Activated naive CD8-positive, alpha-beta T cell treated with anti-CD3 and anti-CD28 coated beads, Interleukin-2, amount 10 ng/mL, durations not matched to agents 7 days and 5 days (primary cell): ENCODE measurements at regions not wholly inside any gene's neighbourhood (a gene's known extent, or its start where the extent isn't known, plus 50 kb on each side); places are given as distances from the start of the nearest gene placed in this dataset.
"Not testable (repeated sequence)": the region's sequence is repeated elsewhere in the genome, so short reads cannot be mapped to it uniquely, and the experiment has no call there.

Experiments
- ATAC-seq: fragments of 150-1000 bp; cut with Tn5 transposase; one replicate; pipeline ENCODE4 v1.10.0; 2021; ENCODE audit warnings: low read depth, moderate library complexity
- POLR2A ChIA-PET: fragments of 350-600 bp; sonication (Branson Sonifier 250); formaldehyde crosslinking; loops from one replicate; lab custom pipeline; 2021; ENCODE audit warnings: antibody characterized with exemption; lab: Charles Lee
- DNase-seq: peaks from one replicate; pipeline ENCODE4 v3.0.0; 2021
- H3K27ac Mint-ChIP-seq: one replicate; pipeline ENCODE4 v1.8.0; 2022; ENCODE audit warnings: mild to moderate bottlenecking, mixed read lengths
- H3K27me3 Mint-ChIP-seq: one replicate; pipeline ENCODE4 v1.8.0; 2022; ENCODE audit warnings: mild to moderate bottlenecking, moderate library complexity, mixed read lengths
- H3K36me3 Mint-ChIP-seq: one replicate; pipeline ENCODE4 v1.8.0; 2021; ENCODE audit warnings: mild to moderate bottlenecking, mixed read lengths
- H3K4me1 Mint-ChIP-seq: one replicate; pipeline ENCODE4 v1.8.0; 2021; ENCODE audit warnings: mixed read lengths
- H3K4me3 Mint-ChIP-seq: one replicate; pipeline ENCODE4 v1.8.0; 2022; ENCODE audit warnings: mild to moderate bottlenecking, moderate library complexity, mixed read lengths
- H3K9me3 Mint-ChIP-seq: one replicate; pipeline ENCODE4 v1.8.0; 2021; ENCODE audit warnings: mixed read lengths

GRCh38 chr3:177460047-177460446 is 262.8 kb upstream of the TBL1XR1 start:
- Mint-ChIP-seq H3K27ac (no peak overlapping the region), H3K36me3 (peaks cover 4% of the 10 kb centered on the region), H3K9me3 (peaks cover 3% of the 10 kb centered on the region), H3K4me3 (no peak overlapping the region), H3K27me3 (no peaks in the 10 kb centered on the region), H3K4me1 (no peaks in the 10 kb centered on the region)
- no peak for ATAC-seq
- POLR2A ChIA-PET, result no interaction called here
- no peak for DNase-seq

GRCh38 chr3:177461765-177462164 is 264.5 kb upstream of the TBL1XR1 start:
- no peaks in the 10 kb centered on the region for H3K27me3 Mint-ChIP-seq
- POLR2A ChIA-PET, result no interaction called here
- H3K27ac Mint-ChIP-seq, result no peak overlapping the region
- no peaks in the 10 kb centered on the region for H3K4me1 Mint-ChIP-seq
- H3K4me3 Mint-ChIP-seq, result no peak overlapping the region
- DNase-seq (no peak), ATAC-seq (no peak)
- H3K9me3 Mint-ChIP-seq, result peaks cover 2% of the 10 kb centered on the region
- H3K36me3 Mint-ChIP-seq, result no peaks in the 10 kb centered on the region

DNA sequence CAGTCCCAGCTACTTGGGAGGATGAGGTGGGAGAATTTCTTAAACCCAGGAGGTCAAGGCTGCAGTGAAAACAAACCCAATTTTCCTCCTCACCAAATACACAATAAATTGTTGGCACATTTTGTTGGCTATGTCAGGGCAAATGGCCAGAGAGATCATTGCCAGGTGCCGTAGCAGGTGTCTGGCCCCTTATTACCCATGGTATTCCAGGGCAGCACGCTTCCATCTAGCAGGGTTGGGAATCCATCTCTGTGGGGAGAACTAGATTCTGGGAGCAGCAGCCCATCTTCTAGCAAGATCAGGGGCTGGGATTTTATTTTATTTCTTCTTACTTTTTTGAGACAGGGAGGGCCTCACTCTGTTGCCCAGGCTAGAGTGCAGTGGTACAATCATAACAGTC is 266.1 kb upstream of the TBL1XR1 start:
- DNase-seq, H3K9me3 Mint-ChIP-seq, POLR2A ChIA-PET, H3K27me3 Mint-ChIP-seq, H3K4me3 Mint-ChIP-seq, H3K4me1 Mint-ChIP-seq, H3K27ac Mint-ChIP-seq, ATAC-seq, H3K36me3 Mint-ChIP-seq: not testable (repeated sequence)

GRCh38 chr3:177463863-177464262 is 266.6 kb upstream of the TBL1XR1 start:
- Mint-ChIP-seq H3K4me1 (no peaks in the 10 kb centered on the region), H3K27ac (no peak overlapping the region), H3K9me3 (peaks cover 2% of the 10 kb centered on the region), H3K27me3 (no peaks in the 10 kb centered on the region), H3K4me3 (no peak overlapping the region), H3K36me3 (no peaks in the 10 kb centered on the region)
- no peak for ATAC-seq
- POLR2A ChIA-PET, result no interaction called here
- DNase-seq, result no peak

- Mint-ChIP-seq H3K27ac (no peak overlapping the region), H3K36me3 (no peaks in the 10 kb centered on the region), H3K4me3 (no peak overlapping the region), H3K27me3 (no peaks in the 10 kb centered on the region), H3K9me3 (peaks cover 2% of the 10 kb centered on the region), H3K4me1 (no peaks in the 10 kb centered on the region)
- POLR2A ChIA-PET, result no interaction called here
- no peak for ATAC-seq
- no peak for DNase-seq
Observed at GRCh38 chr3:177464392-177465256, 267.3 kb upstream of the TBL1XR1 start.

DNA sequence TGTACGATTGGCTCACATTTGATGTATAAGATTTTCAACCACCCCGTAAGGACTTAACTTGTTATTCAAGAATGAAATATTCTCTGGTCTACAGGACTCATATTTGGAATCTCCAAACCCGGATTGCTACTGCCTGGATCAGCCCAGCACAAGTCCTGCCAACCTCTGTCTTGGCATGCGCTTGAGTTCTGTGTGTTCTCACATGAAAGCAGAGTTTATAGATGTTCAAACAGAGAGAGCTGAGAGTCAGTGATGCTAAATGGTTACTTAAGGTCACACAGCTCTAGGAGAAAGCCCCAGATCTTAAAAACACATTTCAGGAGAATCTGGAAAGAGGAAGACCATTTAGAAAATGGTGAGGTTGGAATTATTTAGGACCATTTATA is 268.0 kb upstream of the TBL1XR1 start:
- H3K36me3 Mint-ChIP-seq, result peaks cover under 1% of the 10 kb centered on the region
- no peak overlapping the region for H3K4me3 Mint-ChIP-seq
- H3K27me3 Mint-ChIP-seq, result no peaks in the 10 kb centered on the region
- DNase-seq (no peak), ATAC-seq (no peak)
- POLR2A ChIA-PET, result no interaction called here
- H3K4me1 Mint-ChIP-seq, result no peaks in the 10 kb centered on the region
- peaks cover 2% of the 10 kb centered on the region for H3K9me3 Mint-ChIP-seq
- no peak overlapping the region for H3K27ac Mint-ChIP-seq

GRCh38 chr3:177466074-177466473 is 268.8 kb upstream of the TBL1XR1 start:
- Mint-ChIP-seq H3K36me3 (peaks cover 1% of the 10 kb centered on the region), H3K9me3 (peaks cover 2% of the 10 kb centered on the region), H3K4me3 (no peak overlapping the region), H3K27ac (no peak overlapping the region), H3K4me1 (no peaks in the 10 kb centered on the region), H3K27me3 (no peaks in the 10 kb centered on the region)
- DNase-seq (no peak), ATAC-seq (no peak)
- POLR2A ChIA-PET, result no interaction called here

- H3K27ac Mint-ChIP-seq, H3K9me3 Mint-ChIP-seq, H3K36me3 Mint-ChIP-seq, H3K4me1 Mint-ChIP-seq, POLR2A ChIA-PET, ATAC-seq, DNase-seq, H3K27me3 Mint-ChIP-seq, H3K4me3 Mint-ChIP-seq: not testable (repeated sequence)
Observed at GRCh38 chr3:177466622-177467021, 269.3 kb upstream of the TBL1XR1 start.

GRCh38 chr3:177467247-177467985 is 270.1 kb upstream of the TBL1XR1 start:
- no peak for ATAC-seq
- POLR2A ChIA-PET, result no interaction called here
- H3K36me3 Mint-ChIP-seq, result peaks cover 1% of the 10 kb centered on the region

GRCh38 chr3:177468331-177468730 is 271.0 kb upstream of the TBL1XR1 start:
- Mint-ChIP-seq H3K4me3 (no peak overlapping the region), H3K36me3 (peaks cover 1% of the 10 kb centered on the region), H3K27me3 (no peaks in the 10 kb centered on the region), H3K9me3 (peaks cover 2% of the 10 kb centered on the region), H3K27ac (no peak overlapping the region), H3K4me1 (no peaks in the 10 kb centered on the region)
- DNase-seq, result no peak
- ATAC-seq, result no peak
- POLR2A ChIA-PET, result no interaction called here

More at GRCh38 chr3:177467247-177467985, 270.1 kb upstream of the TBL1XR1 start:
- Mint-ChIP-seq H3K4me3 (no peak overlapping the region), H3K4me1 (no peaks in the 10 kb centered on the region), H3K27ac (no peak overlapping the region), H3K9me3 (peaks cover 2% of the 10 kb centered on the region), H3K27me3 (no peaks in the 10 kb centered on the region)
- DNase-seq, result no peak

GRCh38 chr3:177468816-177469215 is 271.5 kb upstream of the TBL1XR1 start:
- H3K4me1 Mint-ChIP-seq, result no peaks in the 10 kb centered on the region
- H3K27me3 Mint-ChIP-seq, result no peaks in the 10 kb centered on the region
- H3K27ac Mint-ChIP-seq, result no peak overlapping the region
- peaks cover 2% of the 10 kb centered on the region for H3K9me3 Mint-ChIP-seq
- H3K36me3 Mint-ChIP-seq, result peaks cover 1% of the 10 kb centered on the region
- POLR2A ChIA-PET, result no interaction called here
- no peak overlapping the region for H3K4me3 Mint-ChIP-seq
- DNase-seq (no peak), ATAC-seq (no peak)

- no peaks in the 10 kb centered on the region for H3K4me1 Mint-ChIP-seq
- POLR2A ChIA-PET, result no interaction called here
- H3K4me3 Mint-ChIP-seq, result no peak overlapping the region
- H3K36me3 Mint-ChIP-seq, result peaks cover 1% of the 10 kb centered on the region
- H3K27ac Mint-ChIP-seq, result no peak overlapping the region
- no peaks in the 10 kb centered on the region for H3K27me3 Mint-ChIP-seq
- DNase-seq (no peak), ATAC-seq (no peak)
- peaks cover 2% of the 10 kb centered on the region for H3K9me3 Mint-ChIP-seq
Observed at GRCh38 chr3:177469216-177469615, 271.9 kb upstream of the TBL1XR1 start.

DNA sequence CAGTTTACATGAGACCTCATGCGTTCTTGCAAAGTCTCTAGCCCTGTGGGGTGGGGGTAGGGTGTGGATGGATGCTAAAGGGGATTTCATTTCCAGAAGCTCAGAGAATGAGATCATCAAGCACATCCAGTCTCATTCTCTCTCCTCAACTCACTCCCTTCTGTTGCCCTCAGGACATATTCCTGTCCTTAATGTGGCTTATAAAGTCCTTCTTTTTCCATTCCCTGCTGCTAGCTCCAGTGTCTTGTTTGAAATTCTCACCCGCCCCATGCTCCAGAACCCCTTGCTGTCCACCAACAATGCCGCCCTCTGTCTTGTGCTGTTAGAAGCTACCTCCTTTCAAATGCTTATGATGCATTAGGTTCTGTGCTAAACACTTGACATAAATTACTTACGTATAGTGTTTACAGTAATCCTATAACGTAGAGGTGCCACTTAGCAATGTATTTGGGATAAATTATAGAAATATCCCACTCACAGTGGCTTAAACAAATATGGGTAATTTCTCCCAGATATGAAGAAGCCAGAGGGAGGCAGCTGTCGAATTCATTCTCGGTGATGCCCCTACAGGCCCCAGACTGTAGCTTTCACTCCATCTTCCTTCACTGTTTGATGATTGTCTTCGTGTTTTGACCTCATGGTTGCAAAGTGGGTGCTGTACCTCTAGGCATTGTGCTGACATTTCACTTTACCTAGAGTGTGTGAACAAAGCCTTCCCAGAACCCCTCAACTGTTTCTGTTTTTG is 273.1 kb upstream of the TBL1XR1 start:
- Mint-ChIP-seq H3K36me3 (peaks cover 1% of the 10 kb centered on the region), H3K9me3 (peaks cover 2% of the 10 kb centered on the region), H3K4me1 (no peaks in the 10 kb centered on the region), H3K4me3 (no peak overlapping the region), H3K27me3 (no peaks in the 10 kb centered on the region), H3K27ac (no peak overlapping the region)
- DNase-seq (no peak), ATAC-seq (no peak)
- POLR2A ChIA-PET, result interaction anchor here (0.5 kb wide), 1 partner anchor 78 kb away, joined by 3 read pairs; no protein-coding TSS in a partner anchor
